ENCODE measurements at regions not wholly inside any gene's neighbourhood (a gene's known extent, or its start where the extent isn't known, plus 50 kb on each side); places are given as distances from the start of the nearest gene placed in this dataset.

GRCh38 chr16:5427571-5427970 is 330.0 kb upstream of the EEF2KMT start:
- H3K27me3 Mint-ChIP-seq (ENCODE audit: low read depth): no peaks in the 10 kb centered on the region
- H3K36me3 Mint-ChIP-seq (ENCODE audit: insufficient read depth in 2 of 2): no peaks in the 10 kb centered on the region
- no peaks in the 10 kb centered on the region for H3K9me3 Mint-ChIP-seq
- no peak overlapping the region for H3K4me3 Mint-ChIP-seq
- ATAC-seq (replicated peaks in 1 of 2) (no peak), DNase-seq (no peak)
- no peak overlapping the region for H3K27ac Mint-ChIP-seq
- no peaks in the 10 kb centered on the region for H3K4me1 Mint-ChIP-seq (ENCODE audit: low read depth)

GRCh38 chr16:5422643-5423496 is 325.3 kb upstream of the EEF2KMT start:
- Mint-ChIP-seq H3K4me1 (ENCODE audit: low read depth) (no peaks in the 10 kb centered on the region), H3K27ac (no peak overlapping the region), H3K27me3 (ENCODE audit: low read depth) (no peaks in the 10 kb centered on the region), H3K9me3 (no peaks in the 10 kb centered on the region), H3K4me3 (no peak overlapping the region), H3K36me3 (ENCODE audit: insufficient read depth in 2 of 2) (no peaks in the 10 kb centered on the region)
- DNase-seq (no peak), ATAC-seq (replicated peaks in 1 of 2) (no peak)

- DNase-seq (no peak), ATAC-seq (replicated peaks in 1 of 2) (no peak)
- Mint-ChIP-seq H3K4me3 (no peak overlapping the region), H3K27me3 (ENCODE audit: low read depth) (no peaks in the 10 kb centered on the region), H3K36me3 (ENCODE audit: insufficient read depth in 2 of 2) (no peaks in the 10 kb centered on the region), H3K27ac (no peak overlapping the region), H3K9me3 (no peaks in the 10 kb centered on the region), H3K4me1 (ENCODE audit: low read depth) (no peaks in the 10 kb centered on the region)
These were observed 324.5 kb upstream of the EEF2KMT start for GRCh38 chr16:5422047-5422446.

GRCh38 chr16:5416013-5416412 is 318.4 kb upstream of the EEF2KMT start:
- no peaks in the 10 kb centered on the region for H3K4me1 Mint-ChIP-seq (ENCODE audit: low read depth)
- peaks cover 0 to 2% of the 10 kb centered on the region in 2 donors for H3K9me3 Mint-ChIP-seq
- H3K27me3 Mint-ChIP-seq (ENCODE audit: low read depth): no peaks in the 10 kb centered on the region
- no peak overlapping the region for H3K4me3 Mint-ChIP-seq
- DNase-seq (no peak), ATAC-seq (replicated peaks in 1 of 2) (no peak)
- H3K27ac Mint-ChIP-seq: no peak overlapping the region
- no peaks in the 10 kb centered on the region for H3K36me3 Mint-ChIP-seq (ENCODE audit: insufficient read depth in 2 of 2)

GRCh38 chr16:5415123-5415522 is 317.5 kb upstream of the EEF2KMT start:
- Mint-ChIP-seq H3K27ac (no peak overlapping the region), H3K4me3 (no peak overlapping the region), H3K9me3 (peaks cover 0 to 6% of the 10 kb centered on the region in 2 donors), H3K36me3 (ENCODE audit: insufficient read depth in 2 of 2) (no peaks in the 10 kb centered on the region), H3K4me1 (ENCODE audit: low read depth) (no peaks in the 10 kb centered on the region), H3K27me3 (ENCODE audit: low read depth) (no peaks in the 10 kb centered on the region)
- ATAC-seq (replicated peaks in 1 of 2): no peak
- DNase-seq: no peak

DNA sequence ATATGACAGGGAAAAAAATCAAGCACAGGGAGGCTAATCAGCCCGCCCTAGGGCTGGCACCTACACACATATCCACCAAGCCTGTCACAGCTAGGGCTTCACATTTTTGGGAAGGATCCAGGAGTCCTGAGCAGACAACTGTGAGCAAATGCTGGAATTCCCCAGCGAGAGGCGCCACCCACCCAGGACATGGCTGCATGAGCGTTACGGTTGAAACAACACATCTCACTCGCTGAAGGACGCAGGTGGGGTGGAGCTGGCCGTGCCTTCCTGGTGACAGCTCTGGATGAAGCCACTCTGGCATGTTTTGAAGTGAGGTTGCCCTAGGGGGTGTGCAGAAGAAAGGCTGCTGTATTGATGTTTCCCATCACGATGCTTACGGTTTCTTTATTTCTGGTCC is 315.1 kb upstream of the EEF2KMT start:
- H3K9me3 Mint-ChIP-seq: peaks cover 0 to 6% of the 10 kb centered on the region in 2 donors
- H3K4me3 Mint-ChIP-seq: no peak overlapping the region
- no peaks in the 10 kb centered on the region for H3K4me1 Mint-ChIP-seq (ENCODE audit: low read depth)
- DNase-seq (no peak), ATAC-seq (replicated peaks in 1 of 2) (no peak)
- H3K27me3 Mint-ChIP-seq (ENCODE audit: low read depth): no peaks in the 10 kb centered on the region
- H3K36me3 Mint-ChIP-seq (ENCODE audit: insufficient read depth in 2 of 2): no peaks in the 10 kb centered on the region
- no peak overlapping the region for H3K27ac Mint-ChIP-seq

DNA sequence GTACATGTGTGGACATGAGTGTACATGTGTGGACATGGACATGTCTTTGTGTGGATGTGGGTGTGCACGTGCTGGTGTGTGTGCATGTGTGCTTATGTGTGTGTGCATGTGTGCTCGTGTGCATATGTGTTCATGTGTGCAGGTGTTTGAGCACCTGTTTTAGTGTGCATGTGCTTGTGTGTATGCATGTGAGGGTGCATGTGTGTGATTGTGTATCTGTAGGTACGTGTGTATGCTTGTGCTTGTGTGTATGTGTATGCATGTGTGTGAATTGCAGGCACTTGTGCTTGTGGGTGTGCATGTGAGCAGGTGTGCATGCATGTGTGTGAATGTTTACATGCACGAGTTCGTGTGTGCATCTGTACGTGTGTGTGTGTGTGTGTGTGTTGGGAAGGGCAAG is 300.6 kb upstream of the EEF2KMT start:
- Mint-ChIP-seq H3K27me3 (ENCODE audit: low read depth) (peaks cover 6% of the 10 kb centered on the region), H3K36me3 (ENCODE audit: insufficient read depth in 2 of 2) (peaks cover 0 to 2% of the 10 kb centered on the region in 2 donors), H3K9me3 (peaks cover 0 to 6% of the 10 kb centered on the region in 2 donors), H3K4me3 (no peak overlapping the region), H3K27ac (no peak overlapping the region), H3K4me1 (ENCODE audit: low read depth) (no peaks in the 10 kb centered on the region)
- no peak for DNase-seq
- no peak for ATAC-seq (replicated peaks in 1 of 2)

- no peak for ATAC-seq (replicated peaks in 1 of 2)
- H3K27ac Mint-ChIP-seq: no peak overlapping the region
- peaks cover 0 to 6% of the 10 kb centered on the region in 2 donors for H3K9me3 Mint-ChIP-seq
- peaks cover 6% of the 10 kb centered on the region for H3K27me3 Mint-ChIP-seq (ENCODE audit: low read depth)
- H3K4me3 Mint-ChIP-seq: no peak overlapping the region
- no peak for DNase-seq
- H3K36me3 Mint-ChIP-seq (ENCODE audit: insufficient read depth in 2 of 2): peaks cover 0 to 2% of the 10 kb centered on the region in 2 donors
- H3K4me1 Mint-ChIP-seq (ENCODE audit: low read depth): no peaks in the 10 kb centered on the region
These were observed 299.3 kb upstream of the EEF2KMT start for GRCh38 chr16:5396880-5397279.

DNA sequence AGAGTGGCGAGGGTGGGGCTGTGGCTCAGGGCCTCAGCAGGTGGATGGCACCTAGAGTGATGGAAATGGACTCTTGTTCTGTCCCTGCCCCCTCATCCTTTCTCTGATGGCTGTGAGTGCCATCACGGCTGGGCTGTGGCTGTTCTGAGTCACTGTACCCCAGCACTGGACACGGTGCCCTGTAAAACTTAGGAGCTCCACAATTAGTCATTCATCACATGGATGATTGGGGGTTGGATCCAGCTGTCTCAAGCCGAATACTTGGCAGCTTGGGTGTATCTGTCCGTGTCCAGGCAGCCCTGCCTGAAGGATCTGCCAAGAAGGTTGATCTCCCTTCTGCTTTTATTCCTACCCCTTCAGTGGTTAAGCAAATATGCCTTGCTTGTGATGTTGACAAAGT is 295.5 kb upstream of the EEF2KMT start:
- no peaks in the 10 kb centered on the region for H3K4me1 Mint-ChIP-seq (ENCODE audit: low read depth)
- H3K27me3 Mint-ChIP-seq (ENCODE audit: low read depth): peaks cover under 1% of the 10 kb centered on the region
- DNase-seq: no peak
- ATAC-seq (replicated peaks in 1 of 2): no peak
- H3K27ac Mint-ChIP-seq: no peak overlapping the region
- H3K4me3 Mint-ChIP-seq: no peak overlapping the region
- no peaks in the 10 kb centered on the region for H3K36me3 Mint-ChIP-seq (ENCODE audit: insufficient read depth in 2 of 2)
- peaks cover 0 to under 1% of the 10 kb centered on the region in 2 donors for H3K9me3 Mint-ChIP-seq

DNA sequence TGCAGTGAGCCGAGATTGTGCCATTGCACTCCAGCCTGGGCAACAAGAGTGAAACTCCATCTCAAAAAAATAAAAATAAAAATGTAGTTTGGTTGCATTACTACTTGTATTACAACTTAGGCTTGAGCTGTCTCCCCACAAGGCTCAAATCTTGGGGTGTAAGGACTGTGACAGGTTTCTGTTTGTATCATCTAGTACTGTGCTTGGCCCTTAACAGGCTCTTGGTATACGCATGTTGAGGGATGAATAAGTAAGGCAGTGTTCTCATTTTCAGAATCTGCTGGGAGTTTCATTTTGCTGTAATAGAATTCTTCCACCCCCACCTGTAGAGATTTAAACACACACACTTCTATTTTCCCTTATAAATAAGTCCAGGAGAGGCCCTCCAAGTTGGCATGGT is 289.4 kb upstream of the EEF2KMT start:
- Mint-ChIP-seq H3K36me3 (ENCODE audit: insufficient read depth in 2 of 2) (no peaks in the 10 kb centered on the region), H3K9me3 (peaks cover 0 to 2% of the 10 kb centered on the region in 2 donors), H3K4me3 (no peak overlapping the region), H3K4me1 (ENCODE audit: low read depth) (no peaks in the 10 kb centered on the region), H3K27me3 (ENCODE audit: low read depth) (no peaks in the 10 kb centered on the region), H3K27ac (no peak overlapping the region)
- ATAC-seq (replicated peaks in 1 of 2) (peak in 1 of 2 donors; percentile 78), DNase-seq (no peak)

GRCh38 chr16:5385811-5386210 is 288.2 kb upstream of the EEF2KMT start:
- no peaks in the 10 kb centered on the region for H3K4me1 Mint-ChIP-seq (ENCODE audit: low read depth)
- H3K9me3 Mint-ChIP-seq: peaks cover 0 to 2% of the 10 kb centered on the region in 2 donors
- no peaks in the 10 kb centered on the region for H3K27me3 Mint-ChIP-seq (ENCODE audit: low read depth)
- H3K27ac Mint-ChIP-seq: no peak overlapping the region
- no peaks in the 10 kb centered on the region for H3K36me3 Mint-ChIP-seq (ENCODE audit: insufficient read depth in 2 of 2)
- DNase-seq: no peak
- no peak overlapping the region for H3K4me3 Mint-ChIP-seq
- ATAC-seq (replicated peaks in 1 of 2): no peak

DNA sequence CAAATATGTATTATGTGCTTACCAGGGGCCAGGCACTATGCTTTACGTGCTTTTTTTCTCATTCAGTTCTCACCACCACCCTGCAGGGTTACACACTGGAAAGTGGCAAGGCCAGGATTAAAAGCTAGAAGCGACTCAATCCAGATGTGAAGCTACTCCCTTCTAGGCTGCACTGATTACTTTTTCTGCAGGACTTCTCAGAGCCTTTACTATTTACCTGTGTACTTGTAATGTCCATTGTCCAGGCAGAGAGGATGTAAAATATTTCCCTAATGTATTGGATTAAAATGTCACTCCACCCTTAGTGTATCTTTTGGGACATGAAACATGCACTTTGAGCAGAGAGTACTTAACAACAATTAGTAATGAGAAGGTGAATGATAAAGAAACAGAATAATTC is 287.5 kb upstream of the EEF2KMT start:
- Mint-ChIP-seq H3K4me1 (ENCODE audit: low read depth) (no peaks in the 10 kb centered on the region), H3K9me3 (peaks cover 0 to 2% of the 10 kb centered on the region in 2 donors), H3K27me3 (ENCODE audit: low read depth) (no peaks in the 10 kb centered on the region), H3K27ac (no peak overlapping the region), H3K36me3 (ENCODE audit: insufficient read depth in 2 of 2) (no peaks in the 10 kb centered on the region), H3K4me3 (no peak overlapping the region)
- no peak for DNase-seq
- no peak for ATAC-seq (replicated peaks in 1 of 2)

DNA sequence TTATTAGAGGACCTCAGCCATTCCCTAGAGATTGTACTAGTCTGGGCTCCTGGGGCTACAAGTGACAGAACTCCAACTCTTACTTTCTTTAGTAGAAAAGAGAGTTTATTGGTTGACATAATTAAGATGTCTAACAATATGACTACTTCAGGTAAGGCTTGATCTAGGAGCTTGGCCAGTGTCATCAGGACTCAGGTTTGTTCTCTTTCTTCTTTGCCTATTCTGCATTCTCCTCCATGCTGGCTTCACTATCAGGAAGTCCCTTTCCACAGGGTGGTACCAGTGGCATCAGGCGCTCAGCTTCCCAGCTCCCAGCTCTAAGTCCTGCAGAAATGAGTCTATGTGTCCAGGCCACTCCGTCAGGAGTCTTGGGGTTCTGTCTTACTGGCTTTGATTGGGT is 286.1 kb upstream of the EEF2KMT start:
- no peak overlapping the region for H3K4me3 Mint-ChIP-seq
- DNase-seq (no peak), ATAC-seq (replicated peaks in 1 of 2) (no peak)
- peaks cover 0 to 2% of the 10 kb centered on the region in 2 donors for H3K9me3 Mint-ChIP-seq
- H3K4me1 Mint-ChIP-seq (ENCODE audit: low read depth): no peaks in the 10 kb centered on the region
- H3K27ac Mint-ChIP-seq: no peak overlapping the region
- no peaks in the 10 kb centered on the region for H3K36me3 Mint-ChIP-seq (ENCODE audit: insufficient read depth in 2 of 2)
- no peaks in the 10 kb centered on the region for H3K27me3 Mint-ChIP-seq (ENCODE audit: low read depth)

DNA sequence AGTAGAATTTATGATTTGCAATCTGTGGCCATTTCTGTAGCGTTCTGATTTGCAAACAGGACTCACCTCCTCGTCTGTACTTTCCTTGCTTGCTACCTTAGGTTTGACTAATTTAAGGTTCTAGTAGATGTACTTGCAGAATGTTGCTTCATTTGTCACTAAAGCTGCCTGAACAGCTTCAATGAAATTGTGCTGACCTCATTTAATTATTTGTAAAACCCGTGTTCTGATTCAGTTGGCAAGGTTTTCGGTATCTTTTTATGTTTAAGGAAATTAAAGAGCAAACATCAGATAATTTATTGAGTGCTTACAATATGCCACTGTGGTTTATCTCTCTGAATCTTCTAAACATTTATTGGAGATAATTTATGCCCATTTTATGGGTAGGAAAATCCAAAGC is 284.9 kb upstream of the EEF2KMT start:
- H3K4me1 Mint-ChIP-seq (ENCODE audit: low read depth): no peaks in the 10 kb centered on the region
- peaks cover 0 to 2% of the 10 kb centered on the region in 2 donors for H3K9me3 Mint-ChIP-seq
- no peaks in the 10 kb centered on the region for H3K36me3 Mint-ChIP-seq (ENCODE audit: insufficient read depth in 2 of 2)
- ATAC-seq (replicated peaks in 1 of 2) (no peak), DNase-seq (no peak)
- no peak overlapping the region for H3K27ac Mint-ChIP-seq
- no peak overlapping the region for H3K4me3 Mint-ChIP-seq
- no peaks in the 10 kb centered on the region for H3K27me3 Mint-ChIP-seq (ENCODE audit: low read depth)
